Activated CD4-positive, alpha-beta T cell treated with anti-CD3 and anti-CD28 coated beads for 48 hours (primary cell): ENCODE measurements at regions not wholly inside any gene's neighbourhood (a gene's known extent, or its start where the extent isn't known, plus 50 kb on each side); places are given as distances from the start of the nearest gene placed in this dataset.

Experiments used
- DNase-seq: peaks from one replicate; pipeline ENCODE4 v3.0.0-alpha.2; 2020

- no peak for DNase-seq
Measured at GRCh38 chr2:217436386-217436785, 566.4 kb downstream of the TNS1 start.

- peak; percentile 18 for DNase-seq
Measured at GRCh38 chr2:217434180-217434975, 568.4 kb downstream of the TNS1 start.

- no peak for DNase-seq
Measured at GRCh38 chr2:217433522-217433921, 569.3 kb downstream of the TNS1 start.

GRCh38 chr2:217431577-217432269, 571.1 kb downstream of the TNS1 start:
- DNase-seq, result no peak

GRCh38 chr2:217430916-217431576, 571.2 kb upstream of the TNP1 start:
- no peak for DNase-seq

GRCh38 chr2:217429981-217430500, 570.2 kb upstream of the TNP1 start:
- no peak for DNase-seq

GRCh38 chr2:217421834-217422233, 562.0 kb upstream of the TNP1 start:
- DNase-seq, result no peak

GRCh38 chr2:217420854-217421253, 561.0 kb upstream of the TNP1 start:
- DNase-seq, result no peak

- DNase-seq, result no peak
Measured at GRCh38 chr2:217419055-217419671, 559.3 kb upstream of the TNP1 start.

GRCh38 chr2:217418544-217418943, 558.7 kb upstream of the TNP1 start:
- DNase-seq, result no peak

GRCh38 chr2:217418090-217418489, 558.2 kb upstream of the TNP1 start:
- no peak for DNase-seq

GRCh38 chr2:217417536-217417935, 557.7 kb upstream of the TNP1 start:
- DNase-seq, result no peak

- DNase-seq, result no peak
Measured at GRCh38 chr2:217415316-217415715, 555.5 kb upstream of the TNP1 start.

GRCh38 chr2:217414429-217414828, 554.6 kb upstream of the TNP1 start:
- no peak for DNase-seq

GRCh38 chr2:217413193-217413592, 553.3 kb upstream of the TNP1 start:
- DNase-seq, result no peak

GRCh38 chr2:217412721-217413120, 552.9 kb upstream of the TNP1 start:
- DNase-seq, result no peak

- DNase-seq, result no peak
Measured at GRCh38 chr2:217412277-217412676, 552.4 kb upstream of the TNP1 start.

GRCh38 chr2:217410681-217410960, 550.8 kb upstream of the TNP1 start:
- DNase-seq, result no peak

GRCh38 chr2:217409949-217410680, 550.3 kb upstream of the TNP1 start:
- DNase-seq, result no peak

GRCh38 chr2:217407362-217407761, 547.5 kb upstream of the TNP1 start:
- DNase-seq, result no peak

GRCh38 chr2:217404236-217404760, 544.4 kb upstream of the TNP1 start:
- no peak for DNase-seq

GRCh38 chr2:217402761-217403383, 543.0 kb upstream of the TNP1 start:
- DNase-seq, result no peak
